Activated gamma-delta T cell treated with anti-CD3 and anti-CD28 coated beads, Interleukin-2, amount 50 U/mL, for 16 hours (primary cell): ENCODE measurements at regions not wholly inside any gene's neighbourhood (a gene's known extent, or its start where the extent isn't known, plus 50 kb on each side); places are given as distances from the start of the nearest gene placed in this dataset.
"Not testable (repeated sequence)": the region's sequence is repeated elsewhere in the genome, so short reads cannot be mapped to it uniquely, and the experiment has no call there.

Experiments
- DNase-seq: peaks from one replicate; pipeline ENCODE4 v3.0.0-alpha.2; 2020; ENCODE audit warnings: low read depth

GRCh38 chr12:67455236-67455635 is 186.1 kb downstream of the CAND1 start:
- no peak for DNase-seq

GRCh38 chr12:67456431-67456901 is 187.3 kb downstream of the CAND1 start:
- DNase-seq, result no peak

- no peak for DNase-seq
Measured at GRCh38 chr12:67457136-67457535, 188.0 kb downstream of the CAND1 start.

GRCh38 chr12:67457778-67458665 is 188.9 kb downstream of the CAND1 start:
- no peak for DNase-seq

GRCh38 chr12:67459173-67459572 is 189.4 kb upstream of the DYRK2 start:
- no peak for DNase-seq

- DNase-seq, result no peak
Measured at GRCh38 chr12:67459578-67459977, 189.0 kb upstream of the DYRK2 start.

- no peak for DNase-seq
Measured at GRCh38 chr12:67460388-67460787, 188.2 kb upstream of the DYRK2 start.

GRCh38 chr12:67468549-67469245 is 179.8 kb upstream of the DYRK2 start:
- DNase-seq, result no peak

- DNase-seq, result no peak
Measured at GRCh38 chr12:67469666-67470065, 178.9 kb upstream of the DYRK2 start.

GRCh38 chr12:67471810-67472209 is 176.7 kb upstream of the DYRK2 start:
- no peak for DNase-seq

GRCh38 chr12:67472539-67472938 is 176.0 kb upstream of the DYRK2 start:
- no peak for DNase-seq

- no peak for DNase-seq
Measured at GRCh38 chr12:67474934-67475620, 173.5 kb upstream of the DYRK2 start.

- DNase-seq, result no peak
Measured at GRCh38 chr12:67475725-67476124, 172.8 kb upstream of the DYRK2 start.

GRCh38 chr12:67477681-67478265 is 170.8 kb upstream of the DYRK2 start:
- no peak for DNase-seq

GRCh38 chr12:67482751-67483661 is 165.5 kb upstream of the DYRK2 start:
- DNase-seq, result peak; percentile 45

GRCh38 chr12:67483871-67484554 is 164.5 kb upstream of the DYRK2 start:
- DNase-seq, result no peak

GRCh38 chr12:67484791-67485480 is 163.6 kb upstream of the DYRK2 start:
- no peak for DNase-seq

GRCh38 chr12:67486671-67487070 is 161.9 kb upstream of the DYRK2 start:
- no peak for DNase-seq

GRCh38 chr12:67488349-67488748 is 160.2 kb upstream of the DYRK2 start:
- not testable (repeated sequence) for DNase-seq

GRCh38 chr12:67489007-67489406 is 159.5 kb upstream of the DYRK2 start:
- DNase-seq, result no peak
